DMS79 (cell line): ENCODE measurements at regions not wholly inside any gene's neighbourhood (a gene's known extent, or its start where the extent isn't known, plus 50 kb on each side); places are given as distances from the start of the nearest gene placed in this dataset.

Source experiments
- DNase-seq: peaks from one replicate; lab custom pipeline; 2025; lab: John Stamatoyannopoulos, UW

- DNase-seq, result no peak
Measured at GRCh38 chr1:67615886-67616285, 69.1 kb upstream of the GADD45A start.

GRCh38 chr1:67616394-67616985 lies 68.5 kb upstream of the GADD45A start:
- peak; percentile 40 for DNase-seq

DNA sequence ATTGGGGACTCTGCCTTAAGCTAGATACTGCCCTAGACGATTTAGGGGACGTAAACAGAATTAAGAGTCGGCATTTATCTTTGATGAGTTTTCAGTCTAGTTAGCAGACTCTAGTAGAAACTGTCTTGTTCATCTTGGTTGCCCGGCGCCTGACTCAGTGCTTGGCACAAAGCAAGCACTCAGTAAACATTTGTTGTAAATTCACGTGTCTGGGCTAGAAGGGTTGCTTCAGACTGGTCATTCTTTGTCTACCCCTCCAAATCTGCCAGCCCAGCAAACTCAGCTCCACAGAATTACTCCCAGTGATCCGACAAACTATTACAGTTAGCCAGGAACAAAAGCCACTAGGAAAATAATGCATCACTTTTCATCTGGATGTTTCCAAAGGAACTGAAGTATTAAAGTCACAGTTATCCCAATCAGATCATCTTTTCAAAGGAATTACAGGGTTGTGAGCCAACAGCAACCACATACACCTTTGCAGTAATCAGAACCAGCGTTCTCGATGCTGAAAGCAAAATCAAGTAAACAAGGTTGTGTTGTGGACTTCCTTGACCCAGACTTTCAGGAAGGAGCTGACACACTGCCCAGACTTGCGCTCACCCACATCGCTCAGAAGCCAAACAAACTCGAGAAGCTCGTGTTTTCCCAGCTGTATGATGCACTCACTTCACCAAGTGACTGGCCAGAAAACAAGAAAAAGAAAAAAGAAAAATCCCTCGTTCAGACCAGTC lies 66.5 kb upstream of the GADD45A start:
- DNase-seq, result no peak

- no peak for DNase-seq
Measured at GRCh38 chr1:67619080-67619479, 65.9 kb upstream of the GADD45A start.

GRCh38 chr1:67623906-67624305 lies 61.1 kb upstream of the GADD45A start:
- DNase-seq, result no peak

DNA sequence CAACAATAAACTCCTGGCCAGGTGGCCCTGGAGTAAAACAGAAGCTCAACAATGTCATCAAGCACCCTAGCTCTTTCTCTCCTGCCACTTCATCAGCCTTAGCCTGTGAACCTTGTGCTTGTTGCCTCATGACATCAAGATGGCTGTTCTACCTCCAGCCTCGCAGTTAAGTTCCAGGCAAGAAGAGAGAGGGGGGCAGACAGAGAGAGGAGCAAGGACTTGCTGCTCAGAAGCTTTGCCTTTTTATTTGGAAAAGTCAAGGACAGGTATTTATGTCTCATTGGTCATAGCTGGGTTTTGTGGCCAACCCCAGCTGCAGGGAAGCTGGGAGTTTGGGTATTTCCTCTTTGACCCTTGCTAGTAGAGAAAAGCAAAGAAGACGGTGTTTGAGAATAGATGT lies 60.3 kb upstream of the GADD45A start:
- DNase-seq, result no peak

GRCh38 chr1:67626090-67626860 lies 58.7 kb upstream of the GADD45A start:
- no peak for DNase-seq

DNA sequence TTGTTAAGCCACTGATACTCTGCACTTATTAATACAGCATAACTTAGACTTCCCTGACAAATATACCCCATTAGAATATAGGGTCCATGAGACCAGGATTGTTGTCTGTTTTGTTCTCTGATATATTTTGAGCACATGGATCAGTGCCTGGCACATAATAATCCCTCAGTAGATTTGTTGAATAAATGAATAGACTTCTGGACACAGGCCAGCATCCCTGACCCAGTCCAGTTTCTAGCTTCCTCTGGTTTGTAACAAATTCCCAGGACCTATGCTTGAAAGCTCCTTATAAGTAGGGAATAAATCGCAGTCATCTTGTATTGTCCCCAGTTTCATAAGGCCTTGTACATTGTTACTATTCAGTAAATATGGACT lies 58.2 kb upstream of the GADD45A start:
- DNase-seq, result no peak

GRCh38 chr1:67627336-67627735 lies 57.7 kb upstream of the GADD45A start:
- no peak for DNase-seq

DNA sequence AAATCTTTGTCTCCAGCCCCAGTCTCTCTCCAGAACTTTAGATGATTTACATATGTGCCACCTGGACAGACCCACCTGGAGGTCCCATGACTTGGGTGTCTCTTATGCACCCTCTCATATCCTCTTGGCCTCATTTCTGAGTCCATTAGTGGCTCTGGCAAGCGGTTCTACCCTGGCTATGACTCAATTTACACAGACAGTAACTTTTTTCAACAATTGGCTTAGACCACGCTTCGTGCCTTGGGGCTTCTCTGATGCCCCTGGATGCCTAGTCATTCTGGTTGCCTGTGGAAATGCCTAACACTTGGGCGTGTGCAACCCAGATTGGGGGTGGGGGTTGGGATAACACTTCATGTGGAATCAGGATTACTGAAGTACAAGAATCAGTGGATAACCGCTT lies 57.1 kb upstream of the GADD45A start:
- no peak for DNase-seq

GRCh38 chr1:67629370-67630075 lies 55.5 kb upstream of the GADD45A start:
- DNase-seq, result no peak

DNA sequence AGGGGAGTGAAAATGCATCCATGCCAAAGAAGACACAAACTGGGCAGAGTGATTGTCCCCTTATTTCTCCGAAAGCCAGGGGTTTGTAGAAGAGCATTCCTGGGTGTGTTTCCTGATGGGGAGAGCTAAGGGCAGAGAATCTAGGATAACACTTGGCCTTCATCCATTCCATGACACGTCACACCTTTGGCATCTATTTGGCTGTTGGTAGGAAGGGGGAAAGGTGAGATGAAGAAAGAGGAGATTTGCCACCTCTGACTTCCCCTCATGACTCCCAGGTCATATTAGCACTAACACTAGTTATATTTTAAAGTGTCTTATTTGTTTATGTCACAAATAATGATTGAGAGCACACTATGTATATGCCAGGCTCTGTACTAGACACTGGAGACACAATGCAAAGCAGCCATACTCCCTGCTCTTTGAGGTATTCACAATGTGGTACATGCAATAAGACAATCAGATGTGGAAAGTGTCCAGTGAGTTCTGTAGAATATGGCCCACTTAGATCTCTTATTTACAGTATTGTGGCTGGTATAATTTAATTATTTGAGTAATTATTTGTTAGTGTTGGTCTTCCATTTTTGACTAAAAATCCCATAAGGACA lies 54.5 kb upstream of the GADD45A start:
- no peak for DNase-seq

GRCh38 chr1:67632356-67632755 lies 52.6 kb upstream of the GADD45A start:
- DNase-seq, result no peak

GRCh38 chr1:67632811-67633655 lies 52.0 kb upstream of the GADD45A start:
- DNase-seq, result no peak

DNA sequence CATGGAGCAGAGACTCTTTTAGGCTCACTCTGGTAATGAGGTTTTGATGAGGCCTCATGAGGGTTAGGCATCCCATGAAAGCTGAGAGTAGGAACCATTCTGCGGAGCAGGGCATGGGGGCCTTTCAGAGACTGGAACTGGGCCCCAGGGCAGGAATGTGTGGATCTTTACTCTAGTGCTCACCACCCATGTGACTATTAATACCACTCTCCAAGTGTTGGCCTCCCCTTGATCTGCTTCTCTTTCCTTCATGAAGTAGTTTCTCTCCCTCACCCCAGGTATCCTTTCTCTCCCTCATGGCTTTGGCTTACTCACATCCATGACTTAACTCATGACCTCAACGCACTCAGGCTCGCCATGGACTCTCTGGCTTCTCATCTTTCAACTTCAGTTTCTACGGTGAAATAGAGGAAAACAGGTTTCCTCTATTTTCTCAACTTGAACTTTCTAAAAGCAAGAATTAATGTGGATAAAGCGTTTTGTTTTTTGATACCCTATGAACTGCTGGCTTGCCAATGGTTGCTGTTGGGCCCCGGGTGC lies 50.5 kb upstream of the GADD45A start:
- DNase-seq, result no peak

DNA sequence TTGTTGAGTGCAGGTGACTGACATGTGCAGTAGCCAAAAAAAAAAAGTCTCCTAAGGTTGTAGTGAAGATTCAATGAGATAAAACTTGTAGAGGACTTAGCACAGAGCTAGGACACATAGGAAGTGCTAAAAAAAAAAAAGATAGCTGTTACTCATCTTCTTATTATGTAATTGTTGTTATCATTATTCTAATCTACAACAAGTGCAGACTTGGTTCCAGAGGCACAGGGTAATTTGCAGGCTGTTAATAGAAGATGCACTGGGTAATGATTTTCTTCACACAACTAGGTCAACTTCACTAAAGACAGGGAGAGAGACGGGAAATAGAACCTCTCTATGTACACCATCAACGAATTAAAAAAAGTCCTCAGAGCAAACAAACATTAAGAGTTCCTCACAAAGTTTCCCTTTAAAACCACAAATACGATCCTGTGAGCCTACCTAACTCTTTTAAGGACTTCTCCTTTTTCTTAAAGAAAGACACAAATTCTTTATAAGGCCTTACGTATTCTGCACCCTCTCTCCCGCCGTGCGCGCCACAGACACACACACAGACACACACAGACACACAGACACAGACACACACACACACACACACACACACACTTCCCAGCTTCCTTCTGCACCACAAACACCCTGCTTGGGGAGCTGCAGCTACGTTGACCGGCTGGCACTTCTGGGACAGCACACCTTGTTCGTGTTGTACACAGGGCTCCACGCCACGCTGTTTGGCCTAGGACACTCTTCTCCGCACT lies 49.8 kb upstream of the GADD45A start:
- DNase-seq, result no peak
